ENCODE measurements at regions not wholly inside any gene's neighbourhood (a gene's known extent, or its start where the extent isn't known, plus 50 kb on each side); places are given as distances from the start of the nearest gene placed in this dataset.

GRCh38 chr1:30229960-30230359, 493.4 kb downstream of the MATN1 start:
- TF ChIP-seq TAF1 (IDR thresholded peaks at IDR 0.05; ENCODE audit: low read depth) (no peak), POLR2AphosphoS5 (IDR thresholded peaks at IDR 0.05) (no peak), EZH2 (IDR thresholded peaks at IDR 0.05; ENCODE audit: borderline replicate concordance, insufficient read depth, low read length, poor library complexity, severe bottlenecking) (no peak), EP300 (conservative IDR thresholded peaks at IDR 0.05; ENCODE audit: poor library complexity, severe bottlenecking) (no peak), SMC3 (conservative IDR thresholded peaks at IDR 0.05; ENCODE audit: poor library complexity) (no peak)
- TF ChIP-seq, protein P1, sequence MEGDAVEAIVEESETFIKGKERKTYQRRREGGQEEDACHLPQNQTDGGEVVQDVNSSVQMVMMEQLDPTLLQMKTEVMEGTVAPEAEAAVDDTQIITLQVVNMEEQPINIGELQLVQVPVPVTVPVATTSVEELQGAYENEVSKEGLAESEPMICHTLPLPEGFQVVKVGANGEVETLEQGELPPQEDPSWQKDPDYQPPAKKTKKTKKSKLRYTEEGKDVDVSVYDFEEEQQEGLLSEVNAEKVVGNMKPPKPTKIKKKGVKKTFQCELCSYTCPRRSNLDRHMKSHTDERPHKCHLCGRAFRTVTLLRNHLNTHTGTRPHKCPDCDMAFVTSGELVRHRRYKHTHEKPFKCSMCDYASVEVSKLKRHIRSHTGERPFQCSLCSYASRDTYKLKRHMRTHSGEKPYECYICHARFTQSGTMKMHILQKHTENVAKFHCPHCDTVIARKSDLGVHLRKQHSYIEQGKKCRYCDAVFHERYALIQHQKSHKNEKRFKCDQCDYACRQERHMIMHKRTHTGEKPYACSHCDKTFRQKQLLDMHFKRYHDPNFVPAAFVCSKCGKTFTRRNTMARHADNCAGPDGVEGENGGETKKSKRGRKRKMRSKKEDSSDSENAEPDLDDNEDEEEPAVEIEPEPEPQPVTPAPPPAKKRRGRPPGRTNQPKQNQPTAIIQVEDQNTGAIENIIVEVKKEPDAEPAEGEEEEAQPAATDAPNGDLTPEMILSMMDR (IDR thresholded peaks at IDR 0.05; ENCODE audit: poor library complexity, severe bottlenecking) = no peak
- TF ChIP-seq, protein P2, sequence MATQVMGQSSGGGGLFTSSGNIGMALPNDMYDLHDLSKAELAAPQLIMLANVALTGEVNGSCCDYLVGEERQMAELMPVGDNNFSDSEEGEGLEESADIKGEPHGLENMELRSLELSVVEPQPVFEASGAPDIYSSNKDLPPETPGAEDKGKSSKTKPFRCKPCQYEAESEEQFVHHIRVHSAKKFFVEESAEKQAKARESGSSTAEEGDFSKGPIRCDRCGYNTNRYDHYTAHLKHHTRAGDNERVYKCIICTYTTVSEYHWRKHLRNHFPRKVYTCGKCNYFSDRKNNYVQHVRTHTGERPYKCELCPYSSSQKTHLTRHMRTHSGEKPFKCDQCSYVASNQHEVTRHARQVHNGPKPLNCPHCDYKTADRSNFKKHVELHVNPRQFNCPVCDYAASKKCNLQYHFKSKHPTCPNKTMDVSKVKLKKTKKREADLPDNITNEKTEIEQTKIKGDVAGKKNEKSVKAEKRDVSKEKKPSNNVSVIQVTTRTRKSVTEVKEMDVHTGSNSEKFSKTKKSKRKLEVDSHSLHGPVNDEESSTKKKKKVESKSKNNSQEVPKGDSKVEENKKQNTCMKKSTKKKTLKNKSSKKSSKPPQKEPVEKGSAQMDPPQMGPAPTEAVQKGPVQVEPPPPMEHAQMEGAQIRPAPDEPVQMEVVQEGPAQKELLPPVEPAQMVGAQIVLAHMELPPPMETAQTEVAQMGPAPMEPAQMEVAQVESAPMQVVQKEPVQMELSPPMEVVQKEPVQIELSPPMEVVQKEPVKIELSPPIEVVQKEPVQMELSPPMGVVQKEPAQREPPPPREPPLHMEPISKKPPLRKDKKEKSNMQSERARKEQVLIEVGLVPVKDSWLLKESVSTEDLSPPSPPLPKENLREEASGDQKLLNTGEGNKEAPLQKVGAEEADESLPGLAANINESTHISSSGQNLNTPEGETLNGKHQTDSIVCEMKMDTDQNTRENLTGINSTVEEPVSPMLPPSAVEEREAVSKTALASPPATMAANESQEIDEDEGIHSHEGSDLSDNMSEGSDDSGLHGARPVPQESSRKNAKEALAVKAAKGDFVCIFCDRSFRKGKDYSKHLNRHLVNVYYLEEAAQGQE (IDR thresholded peaks at IDR 0.05; ENCODE audit: borderline replicate concordance) = no peak

Measured in neural cell (in vitro differentiated cells).